ENCODE measurements at regions not wholly inside any gene's neighbourhood (a gene's known extent, or its start where the extent isn't known, plus 50 kb on each side); places are given as distances from the start of the nearest gene placed in this dataset.

DNA sequence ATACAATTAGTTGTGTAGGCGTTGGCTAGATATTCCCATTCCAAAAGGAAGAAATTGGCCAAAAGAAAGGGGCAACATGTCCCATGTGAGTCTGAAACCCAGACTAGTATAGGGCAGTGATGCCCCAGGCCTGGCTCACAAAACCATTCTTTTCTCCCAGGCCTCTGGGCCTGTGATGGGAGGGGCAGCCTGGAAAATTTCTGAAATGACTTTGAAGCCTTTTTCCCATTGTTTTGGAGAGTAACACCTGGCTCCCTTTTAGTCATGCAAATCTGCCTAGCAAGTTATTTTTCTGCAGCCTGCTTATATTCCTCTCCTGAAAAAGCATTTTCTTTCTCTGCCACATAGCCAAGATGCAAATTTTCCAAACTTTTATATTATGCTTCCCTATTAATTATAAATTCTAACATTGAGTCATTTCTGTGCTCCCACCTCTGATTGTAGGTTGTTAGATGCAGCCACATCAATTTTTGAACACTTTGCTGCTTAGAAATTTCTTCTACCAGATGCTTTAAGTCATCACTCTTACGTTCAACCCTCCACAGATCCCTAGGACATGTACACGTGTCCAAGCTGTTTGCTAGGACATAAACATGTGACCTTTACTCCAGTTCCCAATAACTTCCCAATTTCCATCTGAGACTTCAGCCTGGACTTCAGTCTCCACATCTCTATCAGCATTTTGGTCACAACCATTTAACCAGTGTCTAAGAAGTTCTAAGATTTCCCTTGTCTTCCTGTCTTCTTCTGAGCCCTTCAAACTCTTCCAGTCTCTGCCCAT, 76.1 kb upstream of the MC4R start:
- TF ChIP-seq, protein P1, sequence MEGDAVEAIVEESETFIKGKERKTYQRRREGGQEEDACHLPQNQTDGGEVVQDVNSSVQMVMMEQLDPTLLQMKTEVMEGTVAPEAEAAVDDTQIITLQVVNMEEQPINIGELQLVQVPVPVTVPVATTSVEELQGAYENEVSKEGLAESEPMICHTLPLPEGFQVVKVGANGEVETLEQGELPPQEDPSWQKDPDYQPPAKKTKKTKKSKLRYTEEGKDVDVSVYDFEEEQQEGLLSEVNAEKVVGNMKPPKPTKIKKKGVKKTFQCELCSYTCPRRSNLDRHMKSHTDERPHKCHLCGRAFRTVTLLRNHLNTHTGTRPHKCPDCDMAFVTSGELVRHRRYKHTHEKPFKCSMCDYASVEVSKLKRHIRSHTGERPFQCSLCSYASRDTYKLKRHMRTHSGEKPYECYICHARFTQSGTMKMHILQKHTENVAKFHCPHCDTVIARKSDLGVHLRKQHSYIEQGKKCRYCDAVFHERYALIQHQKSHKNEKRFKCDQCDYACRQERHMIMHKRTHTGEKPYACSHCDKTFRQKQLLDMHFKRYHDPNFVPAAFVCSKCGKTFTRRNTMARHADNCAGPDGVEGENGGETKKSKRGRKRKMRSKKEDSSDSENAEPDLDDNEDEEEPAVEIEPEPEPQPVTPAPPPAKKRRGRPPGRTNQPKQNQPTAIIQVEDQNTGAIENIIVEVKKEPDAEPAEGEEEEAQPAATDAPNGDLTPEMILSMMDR (IDR thresholded peaks at IDR 0.05) = no peak
- TF ChIP-seq POLR2A (IDR thresholded peaks at IDR 0.05) = no peak
